ENCODE measurements at regions not wholly inside any gene's neighbourhood (a gene's known extent, or its start where the extent isn't known, plus 50 kb on each side); places are given as distances from the start of the nearest gene placed in this dataset.

- ChIA-PET POLR2A (ENCODE audit: low non-redundant PET) (no interaction called here), CTCF (no interaction called here)
- TF ChIP-seq CTCF (conservative IDR thresholded peaks at IDR 0.05; ENCODE audit: low read depth): no peak
- no peak overlapping the region for H3K27ac ChIP-seq
- no peak for DNase-seq (ENCODE audit: low spot score)
Observed at GRCh38 chr7:118330388-118330787, 105.9 kb downstream of the ANKRD7 start.

- no peak for DNase-seq (ENCODE audit: low spot score)
- CTCF ChIA-PET: no interaction called here
- no peak overlapping the region for H3K27ac ChIP-seq
- POLR2A ChIA-PET (ENCODE audit: low non-redundant PET): no interaction called here
- no peak for TF ChIP-seq CTCF (conservative IDR thresholded peaks at IDR 0.05; ENCODE audit: low read depth)
Observed at GRCh38 chr7:118346748-118347147, 122.2 kb downstream of the ANKRD7 start.

GRCh38 chr7:118349604-118350003 is 125.1 kb downstream of the ANKRD7 start:
- no peak for DNase-seq (ENCODE audit: low spot score)
- CTCF ChIA-PET: no interaction called here
- POLR2A ChIA-PET (ENCODE audit: low non-redundant PET): no interaction called here
- TF ChIP-seq CTCF (conservative IDR thresholded peaks at IDR 0.05; ENCODE audit: low read depth): no peak
- no peak overlapping the region for H3K27ac ChIP-seq

GRCh38 chr7:118350260-118350659 is 125.8 kb downstream of the ANKRD7 start:
- no peak for TF ChIP-seq CTCF (conservative IDR thresholded peaks at IDR 0.05; ENCODE audit: low read depth)
- CTCF ChIA-PET: no interaction called here
- no peak for DNase-seq (ENCODE audit: low spot score)
- no peak overlapping the region for H3K27ac ChIP-seq
- POLR2A ChIA-PET (ENCODE audit: low non-redundant PET): no interaction called here

GRCh38 chr7:118352867-118353453 is 128.5 kb downstream of the ANKRD7 start:
- no peak for DNase-seq (ENCODE audit: low spot score)
- ChIA-PET CTCF (no interaction called here), POLR2A (ENCODE audit: low non-redundant PET) (no interaction called here)
- peak; percentile 21; the same call in 1 of the 2 replicates for TF ChIP-seq CTCF (conservative IDR thresholded peaks at IDR 0.05; ENCODE audit: low read depth)
- no peak overlapping the region for H3K27ac ChIP-seq

GRCh38 chr7:118366363-118366762 is 141.9 kb downstream of the ANKRD7 start:
- DNase-seq (ENCODE audit: low spot score): no peak
- no peak overlapping the region for H3K27ac ChIP-seq
- ChIA-PET POLR2A (ENCODE audit: low non-redundant PET) (no interaction called here), CTCF (no interaction called here)
- no peak for TF ChIP-seq CTCF (conservative IDR thresholded peaks at IDR 0.05; ENCODE audit: low read depth)

- ChIA-PET CTCF (no interaction called here), POLR2A (ENCODE audit: low non-redundant PET) (no interaction called here)
- no peak overlapping the region for H3K27ac ChIP-seq
- DNase-seq (ENCODE audit: low spot score): no peak
- no peak for TF ChIP-seq CTCF (conservative IDR thresholded peaks at IDR 0.05; ENCODE audit: low read depth)
Observed at GRCh38 chr7:118368958-118369357, 144.5 kb downstream of the ANKRD7 start.

Data from RWPE1 (cell line).